HFFc6 (cell line): ENCODE measurements at regions not wholly inside any gene's neighbourhood (a gene's known extent, or its start where the extent isn't known, plus 50 kb on each side); places are given as distances from the start of the nearest gene placed in this dataset.

ENCODE experiments used
- DNase-seq: peaks from one replicate; pipeline ENCODE4 v3.0.0-alpha.2; 2018
- H3K27ac Mint-ChIP-seq: 2 replicates; pipeline ENCODE4 v1.8.0; 2020; ENCODE audit warnings: mild to moderate bottlenecking, mixed read lengths
- H3K27me3 Mint-ChIP-seq: 2 replicates; pipeline ENCODE4 v1.8.0; 2021; ENCODE audit warnings: mild to moderate bottlenecking, moderate library complexity, mixed read lengths; ENCODE audit not compliant: insufficient read depth
- H3K36me3 Mint-ChIP-seq: 2 replicates; pipeline ENCODE4 v1.8.0; 2021; ENCODE audit warnings: low read depth, mixed read lengths
- H3K4me1 Mint-ChIP-seq: 2 replicates; pipeline ENCODE4 v1.8.0; 2020; ENCODE audit warnings: low read depth, mixed read lengths
- H3K4me3 Mint-ChIP-seq: 2 replicates; pipeline ENCODE4 v1.8.0; 2020; ENCODE audit warnings: mild to moderate bottlenecking, moderate library complexity, mixed read lengths
- H3K9me3 Mint-ChIP-seq: 2 replicates; pipeline ENCODE4 v1.8.0; 2020; ENCODE audit warnings: mild to moderate bottlenecking, mixed read lengths
- CTCF ChIP-seq: fragments of 200-600 bp; sonication (generic); IDR thresholded peaks from 2 replicates; pipeline ENCODE4 v1.5.0; 2021; ENCODE audit warnings: antibody characterized with exemption, mild to moderate bottlenecking

- H3K9me3 Mint-ChIP-seq, result no peaks in the 10 kb centered on the region
- TF ChIP-seq CTCF, result no peak
- no peaks in the 10 kb centered on the region for H3K36me3 Mint-ChIP-seq
- H3K27ac Mint-ChIP-seq, result no peak overlapping the region
- no peak for DNase-seq
- no peaks in the 10 kb centered on the region; the same call in 1 of the 2 replicates for H3K27me3 Mint-ChIP-seq
- H3K4me3 Mint-ChIP-seq, result no peak overlapping the region
- peaks cover 11% of the 10 kb centered on the region for H3K4me1 Mint-ChIP-seq
Measured at GRCh38 chr13:73177017-73177416, 118.2 kb downstream of the KLF5 start.

- no peaks in the 10 kb centered on the region; the same call in 1 of the 2 replicates for H3K27me3 Mint-ChIP-seq
- no peaks in the 10 kb centered on the region for H3K9me3 Mint-ChIP-seq
- H3K27ac Mint-ChIP-seq, result no peak overlapping the region
- peaks cover 26% of the 10 kb centered on the region for H3K4me1 Mint-ChIP-seq
- no peak for DNase-seq
- H3K36me3 Mint-ChIP-seq, result no peaks in the 10 kb centered on the region
- TF ChIP-seq CTCF, result no peak
- H3K4me3 Mint-ChIP-seq, result no peak overlapping the region
Measured at GRCh38 chr13:73174521-73175010, 115.8 kb downstream of the KLF5 start.

- Mint-ChIP-seq H3K36me3 (no peaks in the 10 kb centered on the region), H3K27me3 (no peaks in the 10 kb centered on the region), H3K27ac (no peak overlapping the region), H3K4me3 (no peak overlapping the region), H3K9me3 (no peaks in the 10 kb centered on the region), H3K4me1 (peaks cover 38% of the 10 kb centered on the region)
- no peak for TF ChIP-seq CTCF
- no peak for DNase-seq
Measured at GRCh38 chr13:73173279-73173811, 114.5 kb downstream of the KLF5 start.

- peak; percentile 23 for DNase-seq
Measured at GRCh38 chr13:73171926-73172325, 113.1 kb downstream of the KLF5 start.

GRCh38 chr13:73171271-73171682 is 112.5 kb downstream of the KLF5 start:
- peak overlapping the region; percentile 8; the same call in 1 of the 2 replicates for H3K27ac Mint-ChIP-seq
- DNase-seq, result no peak
- no peak overlapping the region for H3K4me3 Mint-ChIP-seq
- H3K27me3 Mint-ChIP-seq, result no peaks in the 10 kb centered on the region
- H3K4me1 Mint-ChIP-seq, result peaks cover 59% of the 10 kb centered on the region
- H3K9me3 Mint-ChIP-seq, result no peaks in the 10 kb centered on the region
- TF ChIP-seq CTCF, result no peak
- no peaks in the 10 kb centered on the region for H3K36me3 Mint-ChIP-seq

More at GRCh38 chr13:73171926-73172325, 113.1 kb downstream of the KLF5 start:
- no peaks in the 10 kb centered on the region for H3K9me3 Mint-ChIP-seq
- H3K4me3 Mint-ChIP-seq, result no peak overlapping the region
- H3K27me3 Mint-ChIP-seq, result no peaks in the 10 kb centered on the region
- H3K4me1 Mint-ChIP-seq, result peaks cover 52% of the 10 kb centered on the region
- peak; percentile 43; the same call in 1 of the 2 replicates for TF ChIP-seq CTCF
- peak overlapping the region; percentile 8; the same call in 1 of the 2 replicates for H3K27ac Mint-ChIP-seq
- H3K36me3 Mint-ChIP-seq, result no peaks in the 10 kb centered on the region
